ENCODE measurements at regions not wholly inside any gene's neighbourhood (a gene's known extent, or its start where the extent isn't known, plus 50 kb on each side); places are given as distances from the start of the nearest gene placed in this dataset.

- TF ChIP-seq ZNF232 (CRISPR knock-in tag; IDR thresholded peaks at IDR 0.05) (no peak), JUN (CRISPR knock-in tag; IDR thresholded peaks at IDR 0.05) (no peak), NFATC4 (CRISPR knock-in tag; IDR thresholded peaks at IDR 0.05) (no peak), ATF6 (CRISPR knock-in tag; IDR thresholded peaks at IDR 0.05) (no peak), MAX (CRISPR knock-in tag; IDR thresholded peaks at IDR 0.05) (no peak), CTCF (IDR thresholded peaks at IDR 0.05) (no peak), TEAD4 (CRISPR knock-in tag; IDR thresholded peaks at IDR 0.05) (no peak), ESRRA (CRISPR knock-in tag; IDR thresholded peaks at IDR 0.05; ENCODE audit: borderline replicate concordance) (no peak), ZNF423 (CRISPR knock-in tag; IDR thresholded peaks at IDR 0.05) (no peak)
These were observed 86.5 kb upstream of the E2F3 start for GRCh38 chr6:20314866-20315845.

All from WTC11 (cell line).